NCI-H2107 treated with DMSO at 0.1 percent for 48 hours (cell line): ENCODE measurements at regions not wholly inside any gene's neighbourhood (a gene's known extent, or its start where the extent isn't known, plus 50 kb on each side); places are given as distances from the start of the nearest gene placed in this dataset.

Experiments
- DNase-seq: peaks from one replicate; lab custom pipeline; 2025; ENCODE audit not compliant: unreplicated experiment; lab: John Stamatoyannopoulos, UW

DNA sequence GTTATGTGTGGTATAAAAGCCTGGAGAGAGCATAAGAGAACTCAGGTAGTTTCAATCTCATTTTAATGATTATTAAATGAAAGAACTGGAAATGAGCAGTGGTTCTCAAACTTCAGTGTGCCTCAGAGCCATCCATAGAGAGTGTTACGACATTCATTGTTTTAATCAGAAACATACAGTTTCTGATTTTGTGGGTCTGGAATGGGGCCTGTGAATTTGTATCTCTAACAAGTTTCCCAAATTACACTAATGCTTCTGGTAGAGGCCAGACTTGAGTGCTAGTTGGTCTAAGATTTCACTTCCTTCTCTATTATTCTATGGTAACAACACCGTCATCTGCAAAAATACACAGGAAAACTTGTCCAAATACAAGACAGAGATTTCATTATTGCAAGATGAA is 292.0 kb upstream of the NECTIN3 start:
- DNase-seq, result no peak

DNA sequence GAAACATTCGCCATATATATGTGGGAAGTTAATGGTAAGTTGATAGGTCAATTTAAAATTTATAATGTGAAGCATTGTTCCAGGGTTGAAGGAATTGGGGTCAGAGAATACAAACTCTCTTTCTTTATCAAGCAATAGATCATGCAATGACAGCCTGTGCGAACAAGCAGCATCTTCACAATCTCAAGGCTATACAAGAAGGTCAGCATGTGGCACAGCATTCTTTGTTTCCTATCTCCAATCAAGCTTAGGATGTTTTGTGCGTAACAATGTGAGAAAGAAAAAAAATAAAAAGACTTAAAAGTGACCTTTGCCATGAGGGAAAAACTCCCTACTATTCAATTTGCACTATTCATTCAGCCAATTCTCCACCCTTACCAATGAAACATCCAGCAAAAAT is 288.1 kb upstream of the NECTIN3 start:
- no peak for DNase-seq

DNA sequence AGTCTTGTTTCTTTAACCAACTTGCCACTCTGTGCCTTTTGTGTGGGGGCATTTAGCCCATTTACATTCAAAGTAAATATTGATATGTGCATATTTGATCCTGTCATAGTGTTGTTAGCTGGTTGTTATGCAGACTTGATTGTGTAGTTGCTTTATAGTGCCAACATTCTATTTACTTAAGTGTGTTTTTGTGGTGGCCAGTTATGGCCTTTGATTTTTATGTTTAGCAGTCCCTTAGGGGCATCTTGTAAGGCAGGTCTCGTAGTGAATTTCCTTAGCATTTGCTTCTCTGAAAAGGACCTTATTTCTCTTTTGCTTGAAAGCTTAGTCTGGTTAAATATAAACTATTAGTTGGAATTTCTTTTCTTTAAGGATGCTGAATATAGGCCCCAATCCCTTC is 282.8 kb upstream of the NECTIN3 start:
- no peak for DNase-seq

DNA sequence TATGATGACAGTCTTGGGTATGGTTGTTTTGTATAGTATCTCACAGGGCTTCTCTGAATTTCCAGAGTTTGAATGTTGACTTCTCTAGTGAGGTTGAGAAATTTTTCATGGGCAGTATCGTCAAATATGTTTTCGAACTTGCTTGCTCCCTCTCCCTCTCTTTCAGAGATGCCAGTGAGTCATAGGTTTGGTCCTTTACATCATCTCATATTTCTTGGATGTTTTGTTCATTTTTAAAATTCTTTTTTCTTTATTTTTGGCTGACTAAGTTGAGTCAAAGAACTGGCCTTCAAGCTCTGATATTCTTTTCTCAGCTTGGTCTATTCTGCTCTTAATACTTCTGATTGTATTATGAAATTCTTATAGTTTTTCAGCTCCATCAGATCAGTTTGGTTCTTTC is 282.3 kb upstream of the NECTIN3 start:
- no peak for DNase-seq

DNA sequence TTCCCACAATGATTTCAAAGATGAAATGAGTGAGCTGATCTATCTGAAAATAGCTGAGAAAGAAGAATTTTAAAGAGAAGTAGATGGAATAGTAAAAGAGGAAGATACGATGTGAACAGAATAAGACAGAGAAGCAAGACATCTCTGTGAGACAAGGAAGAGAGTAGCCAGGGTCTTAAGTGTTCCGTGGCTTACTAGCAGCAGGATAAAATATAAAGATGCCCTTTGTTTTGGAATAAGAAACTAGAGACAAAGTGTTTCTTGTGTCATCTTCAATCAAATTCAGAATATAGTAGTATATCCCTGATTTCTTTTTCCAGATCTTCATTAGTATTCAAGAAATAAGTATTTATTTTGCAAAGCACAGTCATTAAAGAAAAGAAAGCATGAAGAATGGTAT is 281.0 kb upstream of the NECTIN3 start:
- DNase-seq, result no peak

DNA sequence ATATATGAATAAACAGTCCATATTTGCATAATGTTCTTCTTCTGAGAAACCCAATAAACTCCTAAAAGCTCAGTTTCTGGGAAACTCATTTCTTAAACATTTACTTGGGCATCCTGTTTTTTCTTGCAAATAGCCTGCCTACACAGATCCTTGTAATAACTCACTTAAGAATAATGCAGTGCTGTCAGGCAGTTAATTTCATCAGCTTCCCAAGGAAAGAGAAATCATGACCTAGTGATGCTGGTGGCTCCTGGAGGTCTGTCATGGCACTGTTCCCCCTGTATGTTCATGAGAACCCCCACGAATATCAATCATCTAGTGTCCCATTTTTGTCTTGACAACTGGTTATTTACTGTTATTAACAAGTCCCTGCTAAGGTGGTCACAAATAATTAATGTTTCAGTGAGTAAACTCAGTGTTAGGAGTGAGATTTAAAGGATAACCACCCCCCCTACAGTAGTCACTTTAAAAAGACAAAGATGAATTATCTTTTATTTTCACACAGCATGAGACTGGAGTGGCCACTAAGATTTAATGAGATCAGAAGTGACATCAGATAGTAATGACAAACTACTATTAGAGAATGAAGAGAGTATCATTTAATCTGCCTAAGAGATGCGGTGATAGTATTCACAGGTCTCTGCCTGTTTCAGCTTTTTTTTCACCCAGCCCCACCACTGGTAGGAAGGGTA is 279.5 kb upstream of the NECTIN3 start:
- no peak for DNase-seq

GRCh38 chr3:110793611-110794010 is 278.0 kb upstream of the NECTIN3 start:
- DNase-seq, result no peak

GRCh38 chr3:110795163-110795562 is 276.5 kb upstream of the NECTIN3 start:
- no peak for DNase-seq

DNA sequence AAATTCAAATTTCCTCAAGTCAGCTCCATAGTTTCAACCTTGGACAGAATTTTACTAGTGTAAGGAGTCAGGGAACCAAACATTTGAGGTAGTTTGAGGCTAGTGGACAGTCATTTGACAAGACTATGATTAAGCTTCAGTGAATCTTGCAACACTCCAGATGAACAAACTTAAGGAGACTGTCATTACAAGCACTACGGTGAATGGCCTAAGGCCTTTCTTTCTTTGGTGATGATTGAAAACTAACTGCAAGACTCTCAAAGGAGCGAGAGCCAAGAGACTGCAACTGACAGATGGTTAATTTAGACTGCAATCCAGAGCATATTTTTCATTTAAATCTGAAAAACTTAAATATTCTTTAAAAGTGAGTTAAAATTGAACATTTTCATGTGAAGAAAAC is 272.3 kb upstream of the NECTIN3 start:
- no peak for DNase-seq

GRCh38 chr3:110804856-110805255 is 266.8 kb upstream of the NECTIN3 start:
- DNase-seq, result no peak

GRCh38 chr3:110806924-110807323 is 264.7 kb upstream of the NECTIN3 start:
- no peak for DNase-seq

DNA sequence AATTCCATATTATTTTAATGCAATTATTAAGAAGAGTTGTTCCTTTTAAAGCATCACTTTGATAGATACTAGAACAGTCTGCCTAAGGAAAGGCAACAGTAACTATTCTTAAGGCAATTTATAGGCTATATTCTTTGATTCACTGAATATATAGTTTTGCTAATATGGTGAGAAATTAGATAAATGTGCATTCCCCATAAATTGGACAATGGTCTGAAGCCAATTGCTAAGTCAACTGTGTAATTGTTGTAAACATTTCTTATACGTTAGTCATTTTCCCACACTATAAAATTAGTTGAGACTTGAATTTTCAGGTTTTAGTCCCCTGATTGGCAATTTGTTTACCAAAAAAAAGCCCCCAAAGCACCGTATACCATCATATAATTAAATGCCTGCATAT is 263.0 kb upstream of the NECTIN3 start:
- DNase-seq, result no peak

DNA sequence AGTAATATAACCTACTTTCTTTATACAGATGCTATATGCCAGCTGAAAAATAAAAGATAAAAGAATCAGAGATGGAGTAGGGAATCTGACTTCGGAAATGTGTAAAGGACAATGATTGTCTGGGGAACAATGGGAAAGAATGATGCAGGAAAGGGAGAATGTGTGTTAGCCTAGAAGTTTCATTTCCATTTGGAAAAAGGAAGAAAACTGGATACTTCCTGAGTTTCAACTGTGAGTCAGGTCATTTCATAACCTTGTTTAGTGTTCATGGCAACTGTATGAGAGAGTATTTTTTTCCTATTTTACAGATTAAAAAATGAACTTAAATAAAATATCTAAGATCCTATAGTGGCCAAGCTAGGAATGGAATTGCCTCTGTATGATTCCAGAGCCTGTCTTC is 261.3 kb upstream of the NECTIN3 start:
- DNase-seq, result no peak

GRCh38 chr3:110811050-110811449 is 260.6 kb upstream of the NECTIN3 start:
- no peak for DNase-seq

DNA sequence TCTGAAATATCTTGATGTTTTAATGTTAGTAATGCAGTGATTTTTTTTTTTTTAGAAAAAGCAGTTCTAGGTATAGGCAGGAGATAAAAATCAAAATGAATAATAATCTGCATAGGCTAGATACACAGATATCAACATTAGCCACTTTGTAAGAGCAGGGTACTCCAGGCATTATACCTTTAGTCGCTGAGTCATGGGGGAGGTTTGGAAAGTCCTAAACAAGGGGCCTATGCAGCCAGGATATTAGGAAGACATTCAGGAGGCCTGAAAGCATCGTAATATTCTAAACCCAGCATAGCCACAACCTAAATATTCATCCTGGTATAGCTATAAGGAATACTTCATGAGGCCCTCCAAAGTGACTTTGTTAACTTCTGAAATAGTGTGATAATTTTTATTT is 258.1 kb upstream of the NECTIN3 start:
- no peak for DNase-seq

DNA sequence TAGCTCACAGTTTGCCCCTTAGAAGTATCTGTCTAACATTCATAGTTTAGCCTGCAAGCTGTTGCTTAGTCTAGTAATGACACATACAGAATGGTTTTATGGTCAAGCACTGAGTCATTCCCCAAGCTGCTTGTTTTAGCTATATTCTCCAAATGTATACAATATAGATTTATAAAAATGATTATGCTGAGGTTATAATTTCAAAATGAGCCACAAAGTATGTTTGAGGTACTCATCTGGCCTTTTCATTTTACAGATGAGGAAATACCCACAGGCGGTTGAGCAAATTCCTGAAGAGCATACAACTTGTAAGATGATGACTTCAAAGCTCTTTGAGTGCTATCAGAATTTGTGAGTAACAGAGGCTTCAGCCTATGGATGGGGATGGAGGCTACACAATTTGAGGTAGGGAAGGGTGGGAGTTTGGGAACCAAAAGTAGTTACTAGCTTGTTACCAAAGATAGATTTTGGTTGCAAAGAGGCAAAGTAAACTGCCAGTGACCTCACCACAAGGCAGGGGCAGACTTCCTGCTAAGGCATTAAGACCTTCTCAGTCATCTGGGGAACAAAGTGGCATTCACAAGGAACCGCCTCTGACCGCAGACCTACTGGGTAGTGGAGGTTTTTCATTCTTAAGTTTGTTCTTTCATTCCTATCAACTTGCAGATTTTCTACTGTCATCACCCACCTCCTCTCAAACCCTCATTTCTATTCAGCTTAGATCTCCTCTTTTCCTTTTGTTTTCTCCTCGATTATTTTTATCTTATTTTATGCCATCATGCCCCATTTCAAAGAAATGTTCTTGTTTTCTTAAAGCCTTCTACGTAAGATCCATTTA is 257.2 kb upstream of the NECTIN3 start:
- DNase-seq, result no peak

- no peak for DNase-seq
Measured at GRCh38 chr3:110815008-110815583, 256.5 kb upstream of the NECTIN3 start.

- no peak for DNase-seq
Measured at GRCh38 chr3:110816008-110816407, 255.6 kb upstream of the NECTIN3 start.

GRCh38 chr3:110821586-110821985 is 250.0 kb upstream of the NECTIN3 start:
- DNase-seq, result no peak

- DNase-seq, result no peak
Measured at GRCh38 chr3:110822971-110823370, 248.6 kb upstream of the NECTIN3 start.

- DNase-seq, result no peak
Measured at GRCh38 chr3:110846971-110847370, 224.6 kb upstream of the NECTIN3 start.

DNA sequence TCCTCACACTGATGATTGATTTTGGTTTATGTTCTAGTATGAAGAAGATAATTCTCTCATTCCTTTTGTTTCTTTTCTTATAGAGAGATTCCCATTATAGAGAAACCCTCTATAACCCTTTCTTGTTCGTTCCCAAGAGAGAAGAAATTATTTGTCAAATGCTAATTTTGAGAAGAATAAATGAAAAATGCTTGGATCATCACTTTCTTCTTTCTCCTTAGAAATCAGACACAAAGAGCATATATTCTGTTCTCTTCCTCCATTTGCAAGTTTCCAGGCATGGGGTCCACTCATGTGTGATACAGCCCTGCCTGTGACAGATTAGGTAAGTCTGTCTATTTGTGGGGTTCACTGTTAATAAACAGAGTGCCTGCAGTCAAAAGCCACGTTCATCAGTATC is 222.6 kb upstream of the NECTIN3 start:
- DNase-seq, result no peak
